ENCODE measurements at regions not wholly inside any gene's neighbourhood (a gene's known extent, or its start where the extent isn't known, plus 50 kb on each side); places are given as distances from the start of the nearest gene placed in this dataset.
"Not testable (repeated sequence)": the region's sequence is repeated elsewhere in the genome, so short reads cannot be mapped to it uniquely, and the experiment has no call there.

GRCh38 chr9:29290516-29290915 is 1717.2 kb upstream of the C9orf72 start:
- no peak for DNase-seq

- no peak for DNase-seq
Observed at GRCh38 chr9:29297592-29297991, 1724.3 kb upstream of the C9orf72 start.

- no peak for DNase-seq
Observed at GRCh38 chr9:29311221-29311620, 1737.9 kb upstream of the C9orf72 start.

GRCh38 chr9:29312327-29312726 is 1739.0 kb upstream of the C9orf72 start:
- DNase-seq = no peak

GRCh38 chr9:29319736-29320513 is 1746.6 kb upstream of the C9orf72 start:
- DNase-seq = no peak

GRCh38 chr9:29322240-29322639 is 1749.0 kb upstream of the C9orf72 start:
- no peak for DNase-seq

GRCh38 chr9:29325894-29326293 is 1752.6 kb upstream of the C9orf72 start:
- DNase-seq = no peak

GRCh38 chr9:29332789-29333188 is 1759.5 kb upstream of the C9orf72 start:
- DNase-seq = no peak

- DNase-seq = no peak
Observed at GRCh38 chr9:29336281-29336680, 1763.0 kb upstream of the C9orf72 start.

- DNase-seq = no peak
Observed at GRCh38 chr9:29339387-29339786, 1766.1 kb upstream of the C9orf72 start.

GRCh38 chr9:29348999-29349398 is 1775.7 kb upstream of the C9orf72 start:
- DNase-seq = no peak

GRCh38 chr9:29389421-29389820 is 1816.1 kb upstream of the C9orf72 start:
- DNase-seq = no peak

- no peak for DNase-seq
Observed at GRCh38 chr9:29390859-29391258, 1817.6 kb upstream of the C9orf72 start.

GRCh38 chr9:29393064-29393463 is 1819.8 kb upstream of the C9orf72 start:
- DNase-seq = no peak

- DNase-seq = no peak
Observed at GRCh38 chr9:29394855-29395254, 1821.6 kb upstream of the C9orf72 start.

- no peak for DNase-seq
Observed at GRCh38 chr9:29397148-29397547, 1823.9 kb upstream of the C9orf72 start.

- DNase-seq = no peak
Observed at GRCh38 chr9:29416204-29416603, 1842.9 kb upstream of the C9orf72 start.

GRCh38 chr9:29422438-29422837 is 1849.2 kb upstream of the C9orf72 start:
- DNase-seq = no peak

- no peak for DNase-seq
Observed at GRCh38 chr9:29432191-29432590, 1858.9 kb upstream of the C9orf72 start.

GRCh38 chr9:29432656-29433055 is 1859.4 kb upstream of the C9orf72 start:
- DNase-seq = not testable (repeated sequence)

- no peak for DNase-seq
Observed at GRCh38 chr9:29435368-29435767, 1862.1 kb upstream of the C9orf72 start.

- no peak for DNase-seq
Observed at GRCh38 chr9:29437526-29437925, 1864.2 kb upstream of the C9orf72 start.

GRCh38 chr9:29439961-29440360 is 1866.7 kb upstream of the C9orf72 start:
- no peak for DNase-seq

- DNase-seq = no peak
Observed at GRCh38 chr9:29440449-29440848, 1867.2 kb upstream of the C9orf72 start.

GRCh38 chr9:29445751-29446150 is 1872.5 kb upstream of the C9orf72 start:
- no peak for DNase-seq

Data from 8988T (cell line).